Stimulated activated CD4-positive, alpha-beta T cell treated with anti-CD3 and anti-CD28 coated beads, Interleukin-1b, Interleukin-23, amount 100 ng/mL, for 1 hour (primary cell): ENCODE measurements at regions not wholly inside any gene's neighbourhood (a gene's known extent, or its start where the extent isn't known, plus 50 kb on each side); places are given as distances from the start of the nearest gene placed in this dataset.

Source experiments
- DNase-seq, 2 donors: peaks; one replicate each; pipeline ENCODE4 v3.0.0-alpha.2; 2020; ENCODE audit warnings: low read depth in 2 of 2

GRCh38 chr5:2266641-2267240 is 384.0 kb upstream of the IRX4 start:
- no peak for DNase-seq

DNA sequence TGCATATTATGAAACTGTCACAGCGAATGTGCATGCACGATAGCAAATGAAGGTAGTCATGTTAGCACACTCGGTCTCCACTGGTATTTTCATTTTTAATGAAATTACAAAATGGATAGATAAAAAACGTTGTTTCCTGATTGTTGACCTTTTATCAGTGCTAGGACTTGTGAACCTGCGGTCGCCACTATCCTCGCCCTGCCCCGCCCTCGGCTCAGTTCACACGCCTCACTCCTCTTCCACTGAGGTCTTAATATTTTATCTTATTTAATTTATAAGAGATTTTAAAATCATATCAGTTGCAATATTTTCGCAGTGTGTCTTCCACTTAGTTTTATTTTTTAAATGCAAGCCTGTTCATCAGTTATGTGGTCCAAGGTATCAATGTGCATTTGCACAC is 382.6 kb upstream of the IRX4 start:
- DNase-seq: no peak

DNA sequence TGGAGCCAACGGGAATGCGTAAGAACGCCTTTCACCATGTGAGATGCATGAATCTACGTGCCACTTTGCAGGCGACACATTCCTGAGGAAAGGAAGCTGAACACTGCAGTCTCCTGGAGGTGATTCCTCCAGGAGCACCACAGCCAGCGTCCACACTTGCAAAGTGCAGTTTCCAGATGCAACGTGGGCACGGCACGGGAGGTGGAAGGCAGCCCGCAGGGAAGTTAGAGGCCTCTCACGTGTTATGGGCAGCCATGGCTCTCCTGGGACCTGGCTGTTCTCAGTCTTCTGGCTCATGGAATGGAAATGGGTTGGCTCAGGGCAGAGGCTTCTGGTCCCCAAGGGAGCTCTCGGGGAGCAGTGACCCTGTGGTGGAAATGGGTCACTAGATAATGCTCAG is 381.0 kb upstream of the IRX4 start:
- no peak for DNase-seq

DNA sequence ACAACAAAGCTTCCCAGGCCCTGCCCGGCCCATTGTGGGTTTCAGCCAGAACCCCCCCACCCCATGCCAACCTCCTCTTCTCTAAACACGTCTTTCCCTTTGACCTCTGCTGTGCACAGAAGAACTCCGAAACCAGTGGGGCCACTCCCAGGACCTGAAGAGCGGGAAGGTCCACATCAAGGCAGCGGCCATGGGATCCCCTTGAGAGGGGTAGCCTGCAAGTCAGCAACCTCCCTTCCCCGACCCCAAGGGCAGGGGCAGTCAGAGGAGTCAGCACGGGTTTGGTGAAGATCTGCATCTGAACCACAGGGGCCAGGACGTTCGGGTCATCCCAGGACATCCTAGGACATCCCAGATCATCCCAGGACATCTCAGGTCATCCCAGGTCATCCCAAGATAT is 379.9 kb upstream of the IRX4 start:
- no peak for DNase-seq

DNA sequence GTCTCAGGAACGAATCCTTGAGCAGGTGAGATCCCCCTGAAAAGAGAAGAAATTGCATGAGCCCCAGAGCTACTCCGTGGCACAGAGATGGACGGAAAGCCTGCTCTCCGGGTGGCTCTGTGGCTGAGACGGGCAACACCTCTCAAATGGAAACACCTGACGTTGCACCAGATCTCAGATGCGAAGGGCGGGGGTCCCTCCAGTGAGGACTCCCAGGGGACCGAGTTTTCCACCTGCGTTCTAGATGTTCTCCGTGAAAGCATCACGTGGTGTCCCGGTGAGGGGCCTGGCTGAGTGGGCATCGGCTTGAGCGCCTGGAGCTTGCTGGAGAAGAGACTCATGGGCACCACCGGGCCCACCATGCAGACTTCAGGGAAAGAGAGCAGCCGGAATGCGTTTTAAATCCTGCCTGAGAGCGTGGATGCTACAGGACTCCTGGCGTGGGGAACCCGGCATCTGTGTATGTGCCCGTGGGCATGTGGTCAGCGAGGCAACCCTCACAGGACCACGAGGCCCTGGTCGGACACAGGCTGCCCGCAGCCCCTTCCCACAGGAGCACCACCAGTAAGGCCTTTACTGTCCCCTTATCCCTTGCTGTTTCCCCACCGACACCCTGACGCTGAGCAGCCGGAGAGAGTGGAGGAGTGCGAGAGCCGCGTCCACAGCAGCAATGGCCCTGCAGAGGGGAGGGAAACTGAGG is 378.4 kb upstream of the IRX4 start:
- DNase-seq: no peak

GRCh38 chr5:2260211-2261003 is 377.7 kb upstream of the IRX4 start:
- no peak for DNase-seq

- no peak for DNase-seq
These were observed 376.9 kb upstream of the IRX4 start for GRCh38 chr5:2259494-2260107.

- no peak for DNase-seq
These were observed 376.1 kb upstream of the IRX4 start for GRCh38 chr5:2258861-2259260.

DNA sequence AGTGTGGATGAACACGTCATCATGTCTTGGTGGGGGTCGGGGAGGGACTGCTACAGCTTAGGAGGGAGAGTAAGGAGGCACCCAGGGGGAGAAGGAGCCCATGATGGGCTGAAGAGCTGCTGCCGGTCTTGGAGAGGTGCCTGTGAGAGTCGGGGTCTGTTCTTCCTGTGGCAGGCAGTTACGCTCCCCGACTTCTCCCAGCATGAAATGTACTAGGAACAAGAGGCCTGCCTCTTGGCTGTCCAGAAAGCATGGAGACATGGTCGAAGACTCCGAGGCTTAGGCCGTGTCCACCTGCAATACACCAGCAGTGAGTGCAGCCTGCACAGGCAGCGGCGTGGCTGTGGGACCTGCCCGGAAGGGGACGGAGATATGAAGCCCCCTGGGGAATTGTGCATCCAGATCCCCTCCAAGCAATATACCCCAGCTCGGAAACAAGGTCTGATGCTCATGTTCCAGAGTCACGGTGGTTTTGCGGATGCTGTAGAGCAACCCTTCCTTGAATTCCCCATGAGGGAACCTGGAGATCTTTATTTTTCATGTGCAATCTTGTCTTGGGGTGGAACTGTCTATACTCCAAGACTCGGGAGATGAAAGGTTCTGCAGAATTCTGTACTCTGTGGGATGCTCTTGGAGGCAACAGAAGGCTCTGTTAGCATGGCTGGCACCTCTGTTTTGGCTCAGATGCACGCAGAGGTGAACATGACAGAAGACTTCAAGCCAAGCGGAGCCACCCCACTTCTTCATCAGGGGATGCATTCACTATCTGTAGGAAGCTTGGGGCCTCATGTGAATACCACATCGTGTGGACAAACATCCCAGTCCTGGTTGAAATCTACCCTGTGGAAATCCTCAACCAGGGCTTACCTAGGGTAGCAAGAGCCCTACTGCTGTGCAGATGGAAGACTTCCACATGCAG is 374.9 kb upstream of the IRX4 start:
- DNase-seq: no peak

DNA sequence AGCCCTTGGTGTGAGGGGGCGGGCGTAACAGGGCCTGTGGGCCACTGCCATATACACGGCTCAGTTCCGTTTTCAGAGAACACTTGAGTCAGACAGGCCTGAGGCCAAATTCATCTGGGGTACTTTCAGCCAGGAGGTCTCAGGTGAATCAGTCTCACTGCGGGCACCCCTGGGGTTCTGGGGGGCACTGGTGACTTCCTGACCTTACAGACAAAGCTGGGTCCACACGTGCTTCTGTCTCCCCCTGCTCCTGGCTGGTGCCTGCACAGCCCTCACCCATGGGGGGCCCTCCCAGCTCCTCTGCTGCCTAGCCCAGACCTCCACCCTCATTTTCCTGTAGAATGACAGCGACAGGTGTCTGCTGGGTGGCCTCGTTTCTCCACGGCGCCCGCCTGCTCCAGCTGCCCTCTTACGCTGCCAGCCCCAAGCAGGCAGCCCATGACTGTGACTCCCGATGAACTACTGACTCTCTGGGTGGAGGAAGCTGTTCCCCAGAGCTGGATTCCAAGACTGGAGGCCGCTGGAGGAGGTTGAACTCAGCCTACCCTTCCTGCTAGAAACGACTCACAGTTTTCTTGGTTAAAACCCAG is 374.1 kb upstream of the IRX4 start:
- no peak for DNase-seq

DNA sequence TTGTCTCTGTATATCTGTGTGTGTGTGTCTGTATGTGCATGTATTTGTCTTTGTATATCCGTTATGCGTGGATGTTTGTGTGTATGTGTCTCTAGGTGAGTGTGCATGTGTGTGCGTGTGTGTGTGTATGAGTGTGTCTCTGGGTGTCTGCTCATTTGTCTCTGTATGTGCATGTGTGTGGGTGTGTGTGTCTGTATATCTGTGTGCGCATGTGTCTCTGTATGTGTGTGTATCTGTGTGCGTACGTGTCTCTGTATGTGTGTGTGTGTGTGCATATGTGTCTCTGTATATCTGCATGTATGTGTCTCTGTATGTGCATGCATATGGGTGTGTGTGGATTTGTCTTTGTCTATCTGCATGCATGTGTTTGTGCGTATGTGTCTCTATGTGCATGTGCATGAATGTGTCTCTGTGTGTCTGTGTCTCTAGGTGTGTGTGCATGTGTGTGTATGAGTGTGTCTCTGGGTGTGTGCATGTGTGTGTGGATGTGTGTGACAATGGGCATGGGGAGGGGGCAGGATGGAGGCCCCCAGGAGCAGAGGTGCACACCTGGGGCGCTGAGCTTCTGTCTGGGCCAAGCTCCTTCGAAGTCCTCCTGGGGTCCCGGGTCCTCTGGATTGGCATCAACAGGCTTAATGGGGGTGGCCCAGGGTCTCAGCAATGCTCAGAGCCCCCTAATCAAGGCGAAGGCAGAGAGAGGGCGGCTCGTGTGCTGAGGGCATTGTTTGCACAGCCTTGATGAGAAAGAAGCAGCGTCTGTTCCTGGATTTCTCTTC is 373.4 kb upstream of the IRX4 start:
- DNase-seq: no peak

GRCh38 chr5:2254880-2255750 is 372.4 kb upstream of the IRX4 start:
- DNase-seq: no peak

DNA sequence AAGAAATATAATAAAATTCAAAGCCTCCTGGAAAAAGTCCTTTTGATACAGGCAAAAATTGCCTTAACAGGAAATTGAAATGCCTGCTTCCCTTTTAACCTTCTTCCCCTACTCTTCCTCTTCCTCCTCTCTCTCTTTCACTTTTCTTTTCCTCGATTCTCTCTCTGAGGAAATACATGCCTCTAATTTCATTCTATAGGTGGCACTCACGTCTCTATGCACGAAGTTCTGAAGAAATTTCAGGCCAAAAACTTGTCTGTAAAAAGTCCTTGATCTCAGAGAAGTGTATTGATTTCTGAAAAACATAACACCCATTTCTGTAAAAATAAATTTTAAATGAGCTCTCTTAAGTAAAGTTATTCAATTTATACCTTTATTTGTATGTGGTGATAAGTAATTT is 371.7 kb upstream of the IRX4 start:
- no peak for DNase-seq

DNA sequence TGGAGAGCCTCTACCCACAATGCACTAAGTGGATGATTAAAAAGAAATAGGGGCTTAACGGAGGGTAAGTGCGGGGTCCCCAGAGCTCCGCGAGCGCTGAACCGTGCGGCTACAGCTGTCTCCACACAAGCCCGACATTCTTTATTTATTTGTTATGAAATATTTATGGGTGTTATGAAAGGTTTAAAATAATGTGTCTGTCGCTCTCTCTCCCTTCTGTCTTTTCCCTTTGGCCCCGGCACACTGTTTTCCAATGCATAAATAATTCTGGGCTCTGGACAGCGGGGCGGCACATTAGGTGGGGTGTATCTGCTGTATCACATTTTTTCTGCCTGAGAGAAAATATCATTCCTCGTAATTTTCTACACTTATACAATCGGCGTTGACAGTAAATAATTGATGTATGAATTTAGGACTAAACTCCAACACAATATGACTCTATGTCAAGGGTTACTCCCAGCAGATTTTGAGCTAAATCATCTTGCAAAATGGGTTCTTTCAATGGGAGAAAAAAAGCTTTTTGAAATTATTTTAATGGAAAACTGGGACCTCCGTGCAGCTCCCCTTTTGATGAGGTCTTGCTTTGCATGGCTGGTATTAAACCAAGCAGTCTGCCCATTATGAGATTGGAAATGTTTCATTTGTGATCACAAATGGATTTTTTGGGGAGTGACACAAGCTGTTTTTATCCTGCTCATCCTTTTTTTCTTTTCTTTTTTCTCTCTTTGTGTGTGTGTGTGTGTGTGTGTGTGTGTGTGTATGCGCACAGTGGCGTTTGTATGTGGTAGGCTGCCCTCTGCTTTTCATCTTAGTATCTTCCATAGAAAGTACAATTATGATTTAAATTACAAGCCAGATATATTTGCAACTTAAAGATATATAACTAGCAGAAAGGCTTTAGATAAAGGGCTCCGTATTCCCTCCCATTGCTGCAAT is 370.6 kb upstream of the IRX4 start:
- DNase-seq: no peak

DNA sequence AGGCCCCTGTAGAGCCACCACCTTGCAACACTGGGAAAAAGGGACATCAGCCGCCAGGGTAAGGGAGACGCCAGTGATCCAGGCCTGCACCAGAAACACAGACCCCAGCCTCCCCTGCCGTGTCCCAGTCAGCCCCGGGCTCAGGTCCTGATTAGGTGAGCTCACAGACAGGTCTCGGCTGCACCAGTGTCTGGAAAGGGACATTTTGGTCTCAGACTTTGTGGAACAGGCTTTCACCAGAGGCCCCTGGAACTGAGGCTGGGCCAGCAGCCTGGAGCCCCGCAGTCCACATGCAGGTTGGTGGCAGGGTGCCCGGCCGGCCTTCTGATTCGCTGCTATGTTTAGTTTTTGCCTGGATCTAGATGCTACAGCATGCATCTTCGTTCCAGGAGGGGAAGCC is 369.0 kb upstream of the IRX4 start:
- no peak for DNase-seq

- DNase-seq: no peak
These were observed 368.6 kb upstream of the IRX4 start for GRCh38 chr5:2251298-2251697.

GRCh38 chr5:2250365-2250950 is 367.7 kb upstream of the IRX4 start:
- no peak for DNase-seq

DNA sequence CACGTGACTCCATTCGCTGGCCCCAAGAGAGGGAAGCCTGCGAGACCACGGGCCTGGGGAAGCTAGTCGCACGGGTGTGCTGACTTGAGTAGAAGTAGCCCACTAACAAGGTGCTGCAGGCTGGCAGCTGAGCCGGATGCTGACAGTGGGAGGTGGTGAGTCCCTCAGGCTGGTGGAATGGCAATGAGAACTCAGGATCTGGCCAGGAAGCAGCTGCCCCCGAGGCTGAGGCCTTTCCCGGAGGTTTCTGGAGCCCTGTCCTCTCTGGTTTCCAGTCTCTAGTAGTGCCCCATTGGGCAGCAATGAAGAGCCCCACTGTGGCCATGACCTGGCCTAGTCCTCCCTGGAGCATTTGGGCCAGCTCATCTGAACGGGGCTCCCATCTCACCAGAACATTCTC is 366.7 kb upstream of the IRX4 start:
- DNase-seq: no peak
